Panc1 (cell line): ENCODE measurements at regions not wholly inside any gene's neighbourhood (a gene's known extent, or its start where the extent isn't known, plus 50 kb on each side); places are given as distances from the start of the nearest gene placed in this dataset.

Experiments used
- POLR2AphosphoS5 ChIP-seq: IDR thresholded peaks from 2 replicates; pipeline ENCODE4 v1.6.1; 2012; ENCODE audit warnings: mild to moderate bottlenecking, low read depth, low read length, moderate library complexity
- TF ChIP-seq, protein P1 (sequence below): fragments of 450-650 bp; IDR thresholded peaks from 2 replicates; pipeline ENCODE4 v1.5.1; 2017; ENCODE audit warnings: mild to moderate bottlenecking

DNA sequence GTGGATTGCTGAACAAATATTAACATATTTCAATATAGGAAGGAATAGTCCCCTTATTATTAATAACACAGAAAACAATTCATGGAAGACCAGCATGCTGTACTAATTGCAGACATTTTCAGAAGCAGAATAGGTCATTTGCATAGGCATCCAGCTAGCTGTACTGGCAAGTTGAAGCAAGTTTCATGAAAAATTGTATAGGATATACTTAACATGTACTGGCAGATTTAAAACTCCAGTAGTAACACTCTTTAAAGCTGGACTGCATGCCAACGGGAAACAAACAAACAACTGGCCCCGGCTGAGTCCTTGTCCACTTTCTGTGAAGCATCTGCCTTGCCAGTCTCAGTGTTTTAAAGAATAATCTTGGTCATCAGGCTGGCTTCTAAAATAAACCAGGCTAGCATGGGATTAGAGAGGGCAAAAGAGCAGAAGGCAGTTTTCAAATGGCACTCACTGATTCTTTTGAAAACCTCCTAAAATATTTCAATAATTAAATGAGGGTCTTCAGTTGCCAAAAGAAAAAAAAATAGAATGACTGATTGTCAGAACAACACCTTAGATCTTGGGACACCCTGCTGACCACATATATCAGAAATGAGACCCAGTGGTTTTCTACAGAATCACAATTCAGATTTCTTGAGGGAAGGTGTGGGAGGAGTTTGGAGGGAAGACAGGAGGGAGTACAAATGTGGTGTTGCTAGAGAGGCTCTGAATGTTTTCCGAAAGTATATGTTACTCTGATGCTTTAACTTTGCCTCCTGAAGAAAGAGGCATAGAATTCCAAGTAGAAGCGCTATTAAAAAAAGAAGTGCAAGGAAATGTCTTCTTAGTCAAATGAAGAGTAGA is 122.5 kb upstream of the KRAS start:
- TF ChIP-seq, protein P1, sequence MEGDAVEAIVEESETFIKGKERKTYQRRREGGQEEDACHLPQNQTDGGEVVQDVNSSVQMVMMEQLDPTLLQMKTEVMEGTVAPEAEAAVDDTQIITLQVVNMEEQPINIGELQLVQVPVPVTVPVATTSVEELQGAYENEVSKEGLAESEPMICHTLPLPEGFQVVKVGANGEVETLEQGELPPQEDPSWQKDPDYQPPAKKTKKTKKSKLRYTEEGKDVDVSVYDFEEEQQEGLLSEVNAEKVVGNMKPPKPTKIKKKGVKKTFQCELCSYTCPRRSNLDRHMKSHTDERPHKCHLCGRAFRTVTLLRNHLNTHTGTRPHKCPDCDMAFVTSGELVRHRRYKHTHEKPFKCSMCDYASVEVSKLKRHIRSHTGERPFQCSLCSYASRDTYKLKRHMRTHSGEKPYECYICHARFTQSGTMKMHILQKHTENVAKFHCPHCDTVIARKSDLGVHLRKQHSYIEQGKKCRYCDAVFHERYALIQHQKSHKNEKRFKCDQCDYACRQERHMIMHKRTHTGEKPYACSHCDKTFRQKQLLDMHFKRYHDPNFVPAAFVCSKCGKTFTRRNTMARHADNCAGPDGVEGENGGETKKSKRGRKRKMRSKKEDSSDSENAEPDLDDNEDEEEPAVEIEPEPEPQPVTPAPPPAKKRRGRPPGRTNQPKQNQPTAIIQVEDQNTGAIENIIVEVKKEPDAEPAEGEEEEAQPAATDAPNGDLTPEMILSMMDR = no peak
- no peak for TF ChIP-seq POLR2AphosphoS5
